ENCODE measurements at regions not wholly inside any gene's neighbourhood (a gene's known extent, or its start where the extent isn't known, plus 50 kb on each side); places are given as distances from the start of the nearest gene placed in this dataset.

- intact Hi-C loops (cut with micrococcal nuclease) = no loop called here
- Mint-ChIP-seq H3K27me3 (peaks cover 14% of the 10 kb centered on the region), H3K4me3 (no peak overlapping the region), H3K27ac (no peak overlapping the region), H3K4me1 (ENCODE audit: low read depth) (peaks cover 3% of the 10 kb centered on the region), H3K9me3 (no peaks in the 10 kb centered on the region), H3K36me3 (ENCODE audit: low read depth) (no peaks in the 10 kb centered on the region)
- no peak for TF ChIP-seq CTCF (IDR thresholded peaks at IDR 0.05)
- DNase-seq (no peak), ATAC-seq (no peak)
- POLR2A ChIA-PET = interaction anchor here (1.1 kb wide), 1 partner anchor 62 kb away, joined by 3 read pairs; no protein-coding TSS in a partner anchor
- CTCF ChIA-PET = no interaction called here
Observed at GRCh38 chr2:240234503-240234951, 94.1 kb upstream of the OTOS start.

- Mint-ChIP-seq H3K4me1 (ENCODE audit: low read depth) (peaks cover 3% of the 10 kb centered on the region), H3K27ac (no peak overlapping the region), H3K9me3 (no peaks in the 10 kb centered on the region), H3K36me3 (ENCODE audit: low read depth) (no peaks in the 10 kb centered on the region), H3K27me3 (peaks cover 8% of the 10 kb centered on the region), H3K4me3 (no peak overlapping the region)
- ChIA-PET POLR2A (interaction anchor here (1.1 kb wide), 1 partner anchor 61 kb away, joined by 3 read pairs; no protein-coding TSS in a partner anchor), CTCF (no interaction called here)
- no peak for TF ChIP-seq CTCF (IDR thresholded peaks at IDR 0.05)
- DNase-seq (no peak), ATAC-seq (no peak)
- intact Hi-C loops (cut with micrococcal nuclease) = no loop called here
Observed at GRCh38 chr2:240235149-240235803, 94.8 kb upstream of the OTOS start.

- ATAC-seq (no peak), DNase-seq (no peak)
- ChIA-PET CTCF (no interaction called here), POLR2A (no interaction called here)
- H3K27me3 Mint-ChIP-seq = peaks cover 10% of the 10 kb centered on the region
- intact Hi-C loops (cut with micrococcal nuclease) = no loop called here
- TF ChIP-seq CTCF (IDR thresholded peaks at IDR 0.05) = no peak
- H3K4me1 Mint-ChIP-seq (ENCODE audit: low read depth) = peaks cover 3% of the 10 kb centered on the region
- H3K27ac Mint-ChIP-seq = no peak overlapping the region
- H3K4me3 Mint-ChIP-seq = no peak overlapping the region
- H3K9me3 Mint-ChIP-seq = no peaks in the 10 kb centered on the region
- H3K36me3 Mint-ChIP-seq (ENCODE audit: low read depth) = no peaks in the 10 kb centered on the region
Observed at GRCh38 chr2:240235811-240236210, 95.4 kb upstream of the OTOS start.

- Mint-ChIP-seq H3K27me3 (peaks cover 10% of the 10 kb centered on the region), H3K27ac (no peak overlapping the region), H3K9me3 (no peaks in the 10 kb centered on the region), H3K36me3 (ENCODE audit: low read depth) (no peaks in the 10 kb centered on the region), H3K4me3 (no peak overlapping the region), H3K4me1 (ENCODE audit: low read depth) (peaks cover 3% of the 10 kb centered on the region)
- intact Hi-C loops (cut with micrococcal nuclease) = no loop called here
- CTCF ChIA-PET = no interaction called here
- DNase-seq = peak; percentile 25
- no peak for TF ChIP-seq CTCF (IDR thresholded peaks at IDR 0.05)
- no peak for ATAC-seq
- POLR2A ChIA-PET = no interaction called here
Observed at GRCh38 chr2:240236217-240237111, 96.0 kb upstream of the OTOS start.

GRCh38 chr2:240237609-240238174 is 97.2 kb upstream of the OTOS start:
- no peak for ATAC-seq
- Mint-ChIP-seq H3K4me1 (ENCODE audit: low read depth) (peaks cover 3% of the 10 kb centered on the region), H3K27ac (no peak overlapping the region), H3K36me3 (ENCODE audit: low read depth) (no peaks in the 10 kb centered on the region), H3K4me3 (no peak overlapping the region), H3K9me3 (no peaks in the 10 kb centered on the region), H3K27me3 (peaks cover 12% of the 10 kb centered on the region)
- ChIA-PET CTCF (no interaction called here), POLR2A (no interaction called here)
- TF ChIP-seq CTCF (IDR thresholded peaks at IDR 0.05) = no peak
- intact Hi-C loops (cut with micrococcal nuclease) = no loop called here
- no peak for DNase-seq

Data from activated CD8-positive, alpha-beta T cell treated with anti-CD3 and anti-CD28 coated beads for 36 hours (primary cell).